Upper lobe of left lung (tissue), 6 donors: ENCODE measurements at regions not wholly inside any gene's neighbourhood (a gene's known extent, or its start where the extent isn't known, plus 50 kb on each side); places are given as distances from the start of the nearest gene placed in this dataset.

Source experiments
- ATAC-seq, 2 donors: fragments of 200-7000 bp; cut with Tn5 transposase; one replicate each; pipeline ENCODE4 v1.9.1; 2022; ENCODE audit warnings: mild to moderate bottlenecking in 2 of 2, moderate library complexity in 2 of 2; ENCODE audit not compliant: low FRiP score in 2 of 2
- DNase-seq, 2 donors: peaks; one replicate each; pipeline ENCODE4 v3.0.0-alpha.2; 2019 to 2020
- H3K27ac ChIP-seq, 4 donors: fragments of 200-600 bp; sonication (generic); one replicate each; pipeline ENCODE4 v1.5.1; 2016 to 2019
- H3K27me3 ChIP-seq, 4 donors: fragments of 200-600 bp; sonication (generic); one replicate each; pipeline ENCODE4 v1.5.1; 2017 to 2019
- H3K36me3 ChIP-seq, 4 donors: fragments of 200-600 bp; sonication (generic); one replicate each; pipeline ENCODE4 v1.5.1; 2016 to 2019
- H3K4me1 ChIP-seq, 4 donors: fragments of 200-600 bp; sonication (generic); one replicate each; pipeline ENCODE4 v1.5.1; 2018 to 2019
- H3K4me3 ChIP-seq, 4 donors: fragments of 200-600 bp; sonication (generic); one replicate each; pipeline ENCODE4 v1.5.1; 2017 to 2019; ENCODE audit warnings: mild to moderate bottlenecking in 2 of 4, moderate library complexity in 1 of 4
- H3K9me3 ChIP-seq, 4 donors: fragments of 200-600 bp; sonication (generic); one replicate each; pipeline ENCODE4 v1.5.1; 2018 to 2019
- EP300 ChIP-seq, 4 donors: sonication (generic); formaldehyde crosslinking; IDR thresholded peaks; one replicate each; pipeline ENCODE4 v1.5.1; 2017; ENCODE audit warnings: antibody characterized with exemption in 4 of 4, control low read depth in 2 of 4
- POLR2A ChIP-seq, 4 donors: fragments of 450-650 bp; IDR thresholded peaks; one replicate each; pipeline ENCODE4 v1.5.1; 2016 to 2017; ENCODE audit warnings: antibody characterized with exemption in 4 of 4, mild to moderate bottlenecking in 2 of 4
- POLR2AphosphoS5 ChIP-seq, 2 donors: sonication (generic); formaldehyde crosslinking; IDR thresholded peaks; one replicate each; pipeline ENCODE4 v1.5.1; 2017; ENCODE audit warnings: antibody characterized with exemption in 2 of 2
- WGBS, 2 donors: methylation state at CpG; one replicate each; pipeline ENCODE4 v1.1.5; 2017 to 2018; 5-methylcytosine and 5-hydroxymethylcytosine counted together
- TF ChIP-seq, protein P1 (sequence below), 6 experiments: fragments of 450-650 bp in 4 of 6; fragments of 200-600 bp in 2 of 6; sonication (generic) in 2 of 6; IDR thresholded peaks; one replicate each; pipeline ENCODE4 v1.5.1; 2016 to 2019; ENCODE audit warnings: antibody characterized with exemption in 6 of 6
- donor health status: DM: no; HTN: no; CAD: no; lungs with moderate emphysema.
- donor health status: DM: no; HTN: yes; CAD: no; lungs with severe emphysema.

DNA sequence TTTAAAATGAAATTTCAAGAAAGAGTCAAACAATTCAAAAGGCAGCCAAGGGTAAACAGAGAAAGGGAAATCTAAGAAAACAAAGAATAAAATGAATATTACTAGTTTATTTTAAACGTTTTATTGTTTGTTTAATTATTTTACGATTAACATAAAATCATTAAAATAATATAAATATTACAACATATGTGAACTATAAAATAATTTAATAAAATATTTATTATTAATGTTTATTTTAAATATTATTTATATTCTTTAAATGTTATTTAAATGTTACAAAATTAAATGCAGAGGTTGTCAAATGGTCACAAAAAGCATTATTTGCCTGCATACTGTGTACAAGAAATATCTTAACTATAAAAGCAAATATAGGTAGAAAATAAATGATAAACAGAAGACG lies 786.7 kb upstream of the GHITM start:
- no peak for DNase-seq
- 77 to 85% methylated on average over 3 of the region's 3 CpGs for WGBS, 2 donors
- ATAC-seq: no peak
- H3K36me3 ChIP-seq: no peaks in the 10 kb centered on the region
- no peak overlapping the region for H3K27ac ChIP-seq
- H3K4me3 ChIP-seq: no peak overlapping the region
- H3K27me3 ChIP-seq: no peaks in the 10 kb centered on the region
- no peaks in the 10 kb centered on the region for H3K4me1 ChIP-seq
- peaks cover 0 to 7% (median 0%) of the 10 kb centered on the region in 4 donors for H3K9me3 ChIP-seq
- TF ChIP-seq, protein P1, sequence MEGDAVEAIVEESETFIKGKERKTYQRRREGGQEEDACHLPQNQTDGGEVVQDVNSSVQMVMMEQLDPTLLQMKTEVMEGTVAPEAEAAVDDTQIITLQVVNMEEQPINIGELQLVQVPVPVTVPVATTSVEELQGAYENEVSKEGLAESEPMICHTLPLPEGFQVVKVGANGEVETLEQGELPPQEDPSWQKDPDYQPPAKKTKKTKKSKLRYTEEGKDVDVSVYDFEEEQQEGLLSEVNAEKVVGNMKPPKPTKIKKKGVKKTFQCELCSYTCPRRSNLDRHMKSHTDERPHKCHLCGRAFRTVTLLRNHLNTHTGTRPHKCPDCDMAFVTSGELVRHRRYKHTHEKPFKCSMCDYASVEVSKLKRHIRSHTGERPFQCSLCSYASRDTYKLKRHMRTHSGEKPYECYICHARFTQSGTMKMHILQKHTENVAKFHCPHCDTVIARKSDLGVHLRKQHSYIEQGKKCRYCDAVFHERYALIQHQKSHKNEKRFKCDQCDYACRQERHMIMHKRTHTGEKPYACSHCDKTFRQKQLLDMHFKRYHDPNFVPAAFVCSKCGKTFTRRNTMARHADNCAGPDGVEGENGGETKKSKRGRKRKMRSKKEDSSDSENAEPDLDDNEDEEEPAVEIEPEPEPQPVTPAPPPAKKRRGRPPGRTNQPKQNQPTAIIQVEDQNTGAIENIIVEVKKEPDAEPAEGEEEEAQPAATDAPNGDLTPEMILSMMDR (IDR thresholded peaks at IDR 0.05): no peak
- TF ChIP-seq POLR2A (IDR thresholded peaks at IDR 0.05) (no peak), POLR2AphosphoS5 (IDR thresholded peaks at IDR 0.05) (no peak), EP300 (IDR thresholded peaks at IDR 0.05) (no peak)

DNA sequence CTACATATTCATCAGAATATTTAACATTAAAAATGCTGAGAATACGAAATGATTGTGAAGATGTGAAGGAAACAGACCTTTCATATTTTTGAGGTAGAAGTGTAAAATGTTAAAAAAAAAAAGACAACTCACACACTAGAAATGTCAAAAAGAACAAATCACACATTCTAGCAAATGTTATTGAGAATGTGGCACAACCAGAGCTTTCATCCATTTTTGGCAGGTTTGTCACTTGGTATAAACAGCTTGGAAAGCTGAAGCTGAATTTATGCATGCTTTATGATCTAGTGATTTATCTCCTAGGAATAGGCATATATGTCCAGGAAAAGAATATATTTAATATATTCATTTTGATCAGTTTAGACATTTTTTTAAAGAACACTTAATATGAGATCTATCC lies 784.9 kb upstream of the GHITM start:
- no peaks in the 10 kb centered on the region for H3K4me1 ChIP-seq
- H3K9me3 ChIP-seq: peaks cover 0 to 7% (median 0%) of the 10 kb centered on the region in 4 donors
- TF ChIP-seq EP300 (IDR thresholded peaks at IDR 0.05) (no peak), POLR2A (IDR thresholded peaks at IDR 0.05) (no peak), POLR2AphosphoS5 (IDR thresholded peaks at IDR 0.05) (no peak)
- TF ChIP-seq, protein P1 (IDR thresholded peaks at IDR 0.05): no peak
- H3K4me3 ChIP-seq: no peak overlapping the region
- no peak overlapping the region for H3K27ac ChIP-seq
- ATAC-seq (no peak), DNase-seq (no peak)
- no peaks in the 10 kb centered on the region for H3K27me3 ChIP-seq
- WGBS, 2 donors: 77 to 84% methylated on average over 1 of the region's 1 CpG
- H3K36me3 ChIP-seq: no peaks in the 10 kb centered on the region

DNA sequence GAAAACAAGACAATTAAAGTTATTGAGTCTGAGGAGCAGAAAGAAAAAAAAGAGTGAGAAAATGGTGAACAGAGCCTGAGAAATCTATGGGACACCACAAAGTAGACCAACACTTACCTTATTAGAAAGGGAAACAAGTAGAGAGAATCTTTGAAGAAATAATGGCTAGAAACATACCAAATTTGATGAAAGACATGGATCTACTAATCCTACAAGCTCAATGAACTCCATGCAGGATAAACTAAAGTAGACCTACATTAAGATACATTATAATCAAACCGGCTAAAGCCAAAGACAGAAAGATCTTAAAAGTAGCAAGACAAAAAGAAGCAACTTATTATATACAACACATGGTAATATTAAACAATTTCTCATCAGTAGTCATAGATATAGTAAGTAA lies 782.3 kb upstream of the GHITM start:
- DNase-seq (no peak), ATAC-seq (no peak)
- H3K9me3 ChIP-seq: peaks cover 0 to 7% (median 0%) of the 10 kb centered on the region in 4 donors
- no peaks in the 10 kb centered on the region for H3K27me3 ChIP-seq
- 2 to 94% methylated on average over 1 of the region's 1 CpG for WGBS, 2 donors
- TF ChIP-seq POLR2AphosphoS5 (IDR thresholded peaks at IDR 0.05) (no peak), POLR2A (IDR thresholded peaks at IDR 0.05) (no peak), EP300 (IDR thresholded peaks at IDR 0.05) (no peak)
- TF ChIP-seq, protein P1 (IDR thresholded peaks at IDR 0.05): no peak
- H3K36me3 ChIP-seq: no peaks in the 10 kb centered on the region
- H3K27ac ChIP-seq: no peak overlapping the region
- H3K4me3 ChIP-seq: no peak overlapping the region
- H3K4me1 ChIP-seq: no peaks in the 10 kb centered on the region

DNA sequence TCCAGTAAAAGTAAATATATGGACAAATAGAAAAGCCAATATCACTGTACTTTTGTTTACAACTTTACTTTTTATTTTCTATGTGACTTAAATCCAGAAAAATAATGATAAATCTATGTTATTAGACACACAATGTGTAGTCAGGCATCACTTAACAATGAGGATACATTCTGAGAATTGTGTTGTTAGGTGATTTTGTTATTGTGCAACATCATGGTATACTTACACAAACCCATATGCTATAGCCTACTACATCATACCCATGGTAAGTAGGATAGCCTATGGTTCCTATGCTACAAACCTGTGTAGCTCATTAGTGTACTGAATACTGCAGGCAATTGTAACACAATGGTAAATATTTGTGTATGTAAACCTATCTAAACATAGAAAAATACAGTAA lies 781.7 kb upstream of the GHITM start:
- H3K27ac ChIP-seq: no peak overlapping the region
- H3K27me3 ChIP-seq: no peaks in the 10 kb centered on the region
- peaks cover 0 to 7% (median 0%) of the 10 kb centered on the region in 4 donors for H3K9me3 ChIP-seq
- H3K4me3 ChIP-seq: no peak overlapping the region
- ATAC-seq: no peak
- H3K36me3 ChIP-seq: no peaks in the 10 kb centered on the region
- no peak for TF ChIP-seq EP300 (IDR thresholded peaks at IDR 0.05)
- no peak for TF ChIP-seq POLR2A (IDR thresholded peaks at IDR 0.05)
- no peak for TF ChIP-seq POLR2AphosphoS5 (IDR thresholded peaks at IDR 0.05)
- TF ChIP-seq, protein P1 (IDR thresholded peaks at IDR 0.05): no peak
- no peaks in the 10 kb centered on the region for H3K4me1 ChIP-seq
- DNase-seq: no peak

DNA sequence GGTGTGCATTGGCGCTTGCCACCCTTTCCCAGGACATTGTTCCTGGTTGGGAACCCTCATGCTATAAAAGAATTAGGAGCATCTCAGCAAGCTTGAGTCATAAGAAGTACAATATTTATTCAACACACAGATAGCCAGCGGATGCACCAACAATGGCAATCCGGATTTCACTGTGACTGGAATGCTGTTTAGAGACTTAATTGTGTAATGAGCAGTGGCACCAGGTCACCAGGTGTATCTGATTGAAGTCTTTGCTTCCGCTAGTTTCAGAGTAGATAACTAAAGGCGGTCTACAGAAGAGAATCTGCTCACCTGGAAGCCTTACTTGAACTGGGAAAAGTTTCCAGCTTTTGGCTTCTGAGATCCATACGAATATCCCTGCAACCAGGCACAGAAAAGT lies 772.3 kb upstream of the GHITM start:
- DNase-seq (no peak), ATAC-seq (no peak)
- Histone ChIP-seq H3K4me1 (no peaks in the 10 kb centered on the region), H3K9me3 (no peaks in the 10 kb centered on the region), H3K36me3 (no peaks in the 10 kb centered on the region), H3K27ac (no peak overlapping the region), H3K27me3 (no peaks in the 10 kb centered on the region), H3K4me3 (no peak overlapping the region)
- WGBS, 2 donors: 53 to 77% methylated on average over 4 to 6 of the region's 6 CpGs
- TF ChIP-seq EP300 (IDR thresholded peaks at IDR 0.05) (no peak), POLR2AphosphoS5 (IDR thresholded peaks at IDR 0.05) (no peak), POLR2A (IDR thresholded peaks at IDR 0.05) (no peak)
- TF ChIP-seq, protein P1 (IDR thresholded peaks at IDR 0.05): no peak
